Left cardiac atrium (tissue), 4 donors: ENCODE measurements at regions not wholly inside any gene's neighbourhood (a gene's known extent, or its start where the extent isn't known, plus 50 kb on each side); places are given as distances from the start of the nearest gene placed in this dataset.

Source experiments
- ATAC-seq, 2 donors: fragments of 200-7000 bp; cut with Tn5 transposase; one replicate each; pipeline ENCODE4 v1.9.1; 2020; ENCODE audit warnings: mild to moderate bottlenecking in 2 of 2, moderate library complexity in 2 of 2
- DNase-seq: peaks from one replicate; pipeline ENCODE4 v3.0.0-alpha.2; 2020
- intact Hi-C, 2 donors: fragments of 100-400 bp; cut with DNase I; formaldehyde crosslinking; loops; one replicate each; pipeline versions ENCODE4 v1.14.1 to v1.15.1; 2022 to 2023
- donor health status: DM: no; HTN: yes; CAD: no.
- donor health status: DM: no; HTN: yes; CAD: no; lungs with severe emphysema.
- donor health status: DM: yes; HTN: yes; CAD: no.
- donor health status: Dilated cardiomyopathy.

DNA sequence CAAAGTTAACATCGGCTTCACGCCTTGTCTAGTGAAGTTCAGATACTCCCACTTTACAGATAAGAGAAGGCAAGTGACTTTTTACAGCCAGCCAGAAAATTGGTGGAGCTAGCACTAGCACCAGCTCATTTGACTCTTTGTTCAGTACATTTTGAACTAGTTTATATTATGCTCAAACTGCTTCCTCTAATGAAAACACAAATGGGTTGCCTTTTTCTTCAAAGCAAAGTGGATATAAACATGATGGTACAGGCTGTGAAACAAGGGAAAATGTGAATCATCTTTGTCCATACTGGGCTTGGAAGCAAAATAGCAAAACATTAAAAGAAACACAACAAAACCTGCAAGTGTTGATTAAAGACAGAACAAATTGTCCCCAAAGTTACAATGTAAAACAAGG is 99.6 kb upstream of the LHCGR start:
- no peak for ATAC-seq
- intact Hi-C loops: no loop called here

DNA sequence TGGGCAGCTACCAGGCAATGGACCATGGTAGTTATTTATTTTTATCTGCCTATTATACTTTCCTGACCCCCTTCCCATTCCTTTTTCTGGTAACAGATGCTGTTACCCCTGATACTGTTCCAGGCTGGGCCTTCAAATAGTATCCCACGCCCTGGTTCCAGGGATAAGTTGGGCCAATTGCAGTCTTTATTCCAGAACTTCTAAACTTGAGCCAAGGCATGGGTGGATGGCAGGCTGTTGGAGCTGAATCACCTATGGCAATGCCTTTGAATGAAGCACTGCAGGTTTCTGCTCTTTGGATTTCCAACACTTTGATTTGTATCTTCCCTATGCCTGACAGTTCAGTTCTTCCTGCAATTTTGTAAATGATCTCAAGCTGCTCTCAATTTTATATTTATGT is 99.2 kb upstream of the LHCGR start:
- DNase-seq (no peak), ATAC-seq (no peak)
- intact Hi-C loops: no loop called here

More for the DNA sequence above, 99.6 kb upstream of the LHCGR start:
- no peak for DNase-seq

DNA sequence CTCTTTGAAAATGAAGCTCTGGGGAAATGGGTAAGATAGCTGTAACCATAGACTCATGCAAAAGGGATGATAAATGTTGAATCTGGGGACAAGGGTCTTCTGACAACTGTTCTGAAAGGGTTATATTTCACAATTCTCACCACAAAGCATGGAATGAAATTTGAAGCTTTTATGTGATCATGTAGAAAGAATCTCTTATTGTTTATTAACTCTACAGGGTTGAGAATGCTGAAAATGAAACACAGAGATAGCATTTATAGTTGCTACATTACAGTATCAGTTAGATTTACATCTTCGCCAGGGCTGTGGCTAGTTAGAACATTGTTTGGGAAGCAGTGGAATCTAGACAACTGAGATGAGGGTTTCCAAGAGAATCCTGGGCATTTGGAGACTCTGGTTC is 97.4 kb upstream of the LHCGR start:
- DNase-seq (no peak), ATAC-seq (no peak)
- intact Hi-C loops: no loop called here

DNA sequence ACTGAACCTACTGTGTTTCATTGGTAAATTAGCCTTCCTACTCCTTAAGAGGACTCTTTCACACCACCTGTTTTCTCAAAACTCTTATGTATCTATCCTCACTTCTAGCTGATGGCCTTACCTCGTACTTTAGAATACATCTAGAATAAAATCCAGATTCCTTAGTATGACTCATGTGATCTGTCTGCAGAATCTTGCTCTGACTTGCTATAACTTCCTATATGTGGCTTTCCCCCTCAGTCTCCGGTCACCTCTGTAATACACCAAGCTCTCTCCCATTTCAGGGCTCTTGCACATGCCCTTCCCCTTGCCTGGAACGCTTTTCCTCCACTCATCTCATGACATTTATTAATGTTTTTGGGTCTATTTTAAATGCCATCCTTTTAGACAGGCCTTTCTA is 95.6 kb upstream of the LHCGR start:
- ATAC-seq (no peak), DNase-seq (no peak)
- intact Hi-C loops: no loop called here

DNA sequence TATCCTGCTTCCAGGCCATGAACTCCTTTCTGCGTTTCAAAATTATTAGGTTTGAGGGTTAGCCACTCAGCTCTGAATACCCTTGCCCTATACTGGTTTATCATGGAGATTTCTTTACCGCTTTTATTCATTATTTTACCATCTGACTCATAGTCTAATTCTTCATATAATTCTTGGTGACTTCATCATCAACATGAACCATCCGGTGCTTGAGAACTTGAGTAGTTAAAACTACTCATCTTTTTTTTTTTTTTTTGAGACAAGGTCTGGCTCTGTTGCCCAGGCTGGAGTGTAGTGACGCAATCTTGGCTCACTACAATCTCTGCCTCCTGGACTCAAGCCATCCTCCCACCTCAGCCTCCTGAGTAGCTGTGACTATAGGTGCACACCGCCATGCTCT is 94.2 kb upstream of the LHCGR start:
- ATAC-seq (peak in 1 of 2 donors; percentile 39), DNase-seq (no peak)
- intact Hi-C loops: no loop called here

DNA sequence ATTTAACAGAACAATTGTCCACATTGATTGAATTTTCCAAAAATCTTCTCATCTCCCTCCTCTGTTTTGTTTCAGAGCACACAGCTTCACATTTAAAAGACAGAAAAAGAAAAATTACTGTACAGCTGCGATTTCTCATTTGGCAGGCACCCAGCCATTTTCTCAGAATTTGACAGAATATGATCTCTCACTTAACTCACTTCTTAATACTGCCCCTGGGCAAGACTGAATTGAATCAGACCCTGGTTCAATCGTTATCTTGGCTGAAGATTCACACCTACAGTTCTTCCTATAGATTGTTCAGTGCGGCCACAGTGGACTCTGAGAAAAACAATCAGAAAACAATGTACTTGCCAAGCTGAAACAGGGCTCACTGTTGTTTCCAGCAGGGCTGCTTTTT is 90.2 kb upstream of the LHCGR start:
- intact Hi-C loops: no loop called here
- ATAC-seq: no peak
- DNase-seq: no peak

DNA sequence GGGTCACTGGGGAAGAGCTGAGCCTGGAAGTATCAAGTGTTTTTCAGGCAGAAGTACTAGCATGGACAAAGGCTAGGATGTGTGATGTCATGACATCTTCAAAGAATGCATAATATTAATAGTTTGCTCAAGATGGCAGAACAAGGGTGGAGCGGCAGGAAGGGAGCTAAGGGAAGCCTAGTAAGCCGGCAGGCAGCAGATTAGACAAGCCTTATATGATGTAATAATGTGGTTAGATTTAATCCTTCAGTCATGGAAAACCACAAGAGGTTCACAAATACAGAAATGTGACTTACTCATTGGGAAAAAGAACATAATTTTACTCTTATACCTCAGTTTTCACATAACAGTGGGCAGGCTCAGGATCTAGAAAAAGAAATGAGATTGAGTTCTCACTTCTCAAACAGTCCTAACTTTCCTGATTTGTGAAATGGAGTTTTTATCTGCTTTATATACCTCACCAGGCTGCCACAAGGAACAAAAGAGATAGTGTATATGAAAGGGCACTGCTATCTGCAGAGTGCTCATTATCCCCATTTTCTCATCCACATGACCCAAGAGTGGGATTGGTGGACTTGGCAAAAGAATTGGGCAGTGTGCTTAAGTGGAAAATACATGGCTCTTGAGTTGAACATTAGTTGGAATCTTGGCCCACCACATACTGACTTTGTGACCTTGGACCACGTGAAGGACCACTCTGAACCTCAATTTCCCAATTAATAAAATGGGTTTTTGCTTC is 89.1 kb upstream of the LHCGR start:
- DNase-seq (no peak), ATAC-seq (no peak)
- intact Hi-C loops: no loop called here

DNA sequence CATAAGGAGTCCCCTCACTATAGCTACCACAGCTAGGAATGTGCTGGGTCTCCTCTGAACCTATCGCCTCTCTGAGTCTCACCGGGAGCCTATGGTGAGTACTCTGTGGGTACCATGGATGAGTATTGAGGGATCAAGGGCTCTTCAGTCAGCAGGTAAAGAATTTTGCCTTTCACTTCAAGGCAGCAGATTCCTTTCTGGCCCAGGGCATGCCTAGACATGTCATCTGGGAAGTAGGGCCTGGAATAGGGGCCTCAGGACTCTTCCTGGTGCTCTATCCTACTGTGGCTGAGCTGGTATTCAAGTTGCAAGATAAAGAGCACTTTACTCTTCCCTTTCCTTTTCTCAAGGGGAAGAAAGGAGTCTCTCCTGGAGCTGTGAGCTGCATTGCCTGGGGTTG is 85.6 kb upstream of the LHCGR start:
- no peak for ATAC-seq
- intact Hi-C loops: no loop called here
- DNase-seq: no peak

DNA sequence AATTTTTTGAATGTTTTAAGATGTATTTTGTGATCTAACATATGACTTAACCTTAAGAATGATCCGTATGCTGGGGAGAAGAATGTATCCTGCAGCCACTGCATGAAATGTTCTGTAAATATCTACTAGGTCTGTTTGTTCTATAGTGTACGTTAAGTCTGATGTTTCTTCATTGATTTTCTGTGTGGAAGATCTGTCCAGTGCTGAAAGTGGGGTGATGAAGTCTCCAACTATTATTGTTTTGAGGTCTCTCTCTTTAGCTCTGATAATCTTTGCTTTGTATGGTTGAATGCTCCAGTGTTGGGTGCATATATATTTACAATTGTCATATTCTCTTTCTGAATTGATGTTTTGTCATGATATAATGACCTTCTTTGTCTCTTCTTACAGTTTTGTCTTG is 82.5 kb upstream of the LHCGR start:
- intact Hi-C loops: no loop called here
- DNase-seq: no peak
- no peak for ATAC-seq

DNA sequence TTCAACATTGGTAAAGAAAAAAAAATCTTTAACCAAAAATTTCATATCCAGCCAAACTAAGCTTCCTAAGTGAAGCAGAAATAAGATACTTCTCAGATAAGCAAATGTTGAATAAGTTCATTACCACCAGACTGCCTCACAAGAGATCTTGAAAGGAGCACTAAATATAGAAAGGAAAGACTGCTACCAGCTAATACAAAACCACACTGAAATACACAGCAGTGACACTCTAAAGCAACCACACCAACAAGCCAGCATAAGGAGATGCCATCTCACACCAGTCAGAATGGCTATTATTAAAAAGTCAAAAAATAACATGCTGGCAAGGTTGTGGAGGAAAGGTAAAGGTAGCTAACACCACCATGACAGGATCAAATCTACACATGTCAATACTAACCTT is 74.0 kb upstream of the LHCGR start:
- intact Hi-C loops: no loop called here
- ATAC-seq: no peak
- DNase-seq: no peak

DNA sequence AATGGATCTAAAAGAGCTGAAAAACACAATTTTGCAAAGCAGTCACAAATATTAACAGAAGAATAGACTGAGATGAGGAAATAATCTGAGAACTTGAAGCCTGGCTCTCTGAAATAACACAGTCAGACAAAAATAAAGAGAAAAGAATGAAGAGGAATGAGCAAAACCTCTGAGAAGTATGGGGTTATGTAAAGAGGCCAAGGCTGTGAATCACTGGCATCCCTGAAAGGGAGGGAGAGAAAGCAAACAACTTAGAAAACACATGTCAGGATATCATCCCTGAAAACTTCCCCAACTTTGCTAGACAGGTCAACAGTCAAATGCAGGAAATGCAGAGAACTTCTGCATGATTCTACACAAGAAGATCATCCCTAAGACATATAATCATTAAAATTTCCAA is 73.5 kb upstream of the LHCGR start:
- ATAC-seq: no peak
- intact Hi-C loops: no loop called here
- DNase-seq: no peak

DNA sequence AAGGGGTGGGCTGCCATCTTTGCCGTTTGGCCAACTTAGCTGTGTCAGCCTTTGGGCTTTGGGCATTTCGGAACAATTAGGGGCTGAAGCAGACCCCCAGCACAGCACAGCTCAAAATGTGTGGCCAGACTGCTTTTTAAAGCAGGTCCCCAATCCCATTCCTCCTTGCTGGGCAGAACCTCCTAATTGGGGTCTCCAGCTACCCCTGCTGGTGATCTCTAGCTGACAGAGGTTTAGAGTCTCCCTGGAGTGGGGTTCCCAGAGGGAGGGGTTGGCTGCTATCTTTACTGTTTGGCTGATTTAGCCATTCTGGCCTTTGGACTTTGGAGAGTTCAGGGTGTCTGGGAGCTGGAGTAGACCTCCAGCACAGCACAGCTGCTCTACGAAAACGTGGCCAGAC is 71.5 kb upstream of the LHCGR start:
- DNase-seq: no peak
- intact Hi-C loops: no loop called here
- no peak for ATAC-seq

DNA sequence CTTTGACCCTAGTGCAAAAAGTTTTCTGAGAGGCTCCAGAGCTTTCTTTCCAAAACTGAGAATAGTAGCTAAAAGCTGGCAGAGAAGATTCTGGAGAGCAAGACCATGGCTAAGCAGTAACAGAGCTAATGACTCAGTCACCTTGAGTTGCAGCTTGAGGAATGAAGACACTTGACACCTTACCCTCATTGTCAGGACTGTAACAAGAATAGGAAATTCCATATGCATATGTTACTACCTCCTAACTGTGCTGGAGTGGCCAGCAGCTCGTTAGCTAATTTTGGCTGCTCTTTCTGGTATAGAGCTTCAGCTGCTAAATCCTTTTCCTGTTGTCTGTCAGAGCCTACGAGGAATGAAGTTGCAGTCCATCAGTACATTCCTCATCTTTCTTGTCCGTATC is 68.6 kb upstream of the LHCGR start:
- DNase-seq: no peak
- ATAC-seq: no peak
- intact Hi-C loops: no loop called here

DNA sequence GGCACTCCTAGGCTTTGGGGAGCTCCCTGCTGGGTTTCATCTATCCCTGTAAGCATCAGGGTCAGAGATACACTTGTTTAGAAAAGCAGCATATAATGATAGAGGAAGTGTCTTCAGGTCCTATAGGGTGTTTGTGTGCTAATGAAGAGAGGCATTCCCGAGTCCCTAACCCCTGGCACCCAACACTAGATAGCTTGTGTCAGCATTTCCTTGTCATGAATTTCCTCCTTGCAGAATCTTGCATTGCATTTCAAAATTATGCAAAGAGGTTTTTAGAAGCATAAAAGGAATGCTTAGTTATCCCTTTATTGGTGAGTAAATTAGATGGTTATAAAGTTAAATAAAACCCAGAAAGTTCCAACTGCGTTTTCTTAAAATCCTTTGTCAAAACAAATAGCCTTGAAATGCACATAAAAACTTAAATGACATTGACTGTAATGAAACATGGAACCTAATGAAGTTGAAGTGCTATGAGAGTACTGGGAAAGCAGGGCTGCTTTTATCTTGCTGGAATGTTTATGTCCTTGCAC is 63.7 kb upstream of the LHCGR start:
- intact Hi-C loops: no loop called here
- no peak for ATAC-seq
- no peak for DNase-seq

DNA sequence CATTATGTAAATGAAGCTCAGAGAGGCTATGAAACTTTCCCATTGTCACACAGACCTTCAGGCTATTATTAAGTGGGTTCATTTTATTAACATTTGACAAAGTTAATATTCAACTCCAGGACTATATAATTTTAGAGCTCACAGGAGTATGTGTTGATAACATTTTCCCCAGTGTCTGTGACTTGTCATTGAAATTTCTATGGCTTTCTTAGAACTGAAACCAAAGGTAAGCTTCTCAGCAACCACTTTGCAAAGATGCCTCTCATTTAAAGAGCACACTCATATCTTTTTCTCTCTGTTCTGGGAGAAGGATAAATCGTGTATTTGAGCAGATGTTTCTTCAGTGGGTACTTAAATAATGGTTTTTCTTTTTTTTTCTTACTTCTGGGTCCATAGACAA is 61.8 kb upstream of the LHCGR start:
- no peak for ATAC-seq

DNA sequence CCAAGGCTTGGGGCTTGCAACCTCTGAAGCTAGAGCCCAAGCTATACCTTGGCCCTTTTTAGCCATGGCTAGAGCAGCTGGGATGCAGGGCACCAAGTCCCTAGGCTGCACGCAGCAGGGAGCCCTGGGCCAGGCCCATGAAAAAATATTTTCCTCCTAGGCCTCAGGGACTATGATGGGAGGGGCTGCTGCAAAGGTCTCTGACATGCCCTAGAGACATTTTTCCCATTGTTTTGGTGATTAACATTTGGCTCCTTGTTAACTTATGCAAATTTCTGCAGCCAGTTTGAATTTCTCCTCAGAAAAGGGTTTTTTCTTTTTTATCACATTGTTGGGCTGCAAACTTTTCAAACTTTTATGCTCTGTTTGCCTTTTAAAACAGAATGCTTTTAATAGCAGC is 56.9 kb upstream of the LHCGR start:
- ATAC-seq (no peak), DNase-seq (no peak)
- intact Hi-C loops: no loop called here

More for the DNA sequence above, 61.8 kb upstream of the LHCGR start:
- intact Hi-C loops: no loop called here
- no peak for DNase-seq

DNA sequence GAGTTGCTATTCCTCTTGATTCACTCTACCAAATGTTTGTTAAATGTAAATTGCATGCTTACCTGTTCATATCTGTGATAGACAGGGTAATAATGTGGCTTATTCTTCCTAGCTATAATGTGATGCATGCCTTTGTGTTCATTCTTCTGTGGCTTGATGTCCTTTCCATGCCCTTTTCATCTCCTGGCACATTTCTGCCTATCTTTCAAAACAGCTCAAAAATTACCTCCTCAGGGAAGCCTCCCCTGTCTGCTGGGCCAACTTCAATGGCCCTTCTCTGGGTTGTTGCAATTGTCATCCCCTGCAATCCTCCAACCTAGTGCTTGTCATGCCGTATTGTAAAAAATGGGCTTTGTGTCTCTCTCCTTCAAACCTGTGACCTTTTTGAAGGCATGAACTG is 52.8 kb upstream of the LHCGR start:
- no peak for ATAC-seq
- DNase-seq: no peak
- intact Hi-C loops: no loop called here
